OCI-LY7 (cell line): ENCODE measurements at regions not wholly inside any gene's neighbourhood (a gene's known extent, or its start where the extent isn't known, plus 50 kb on each side); places are given as distances from the start of the nearest gene placed in this dataset.

Source experiments
- BruUV-seq: library from RNA; stranded (reverse); fragments of 400-500 nt; replicated peaks from 2 replicates; lab custom pipeline; 2021; lab: Mats Ljungman, UMichigan
- CTCF ChIA-PET: fragments of 300-600 bp; sonication (Branson Sonifier 250); formaldehyde crosslinking; loops from one replicate; lab custom pipeline; 2022; ENCODE audit warnings: antibody characterized with exemption; ENCODE audit not compliant: unreplicated experiment; lab: Charles Lee
- POLR2A ChIA-PET: fragments of 300-600 bp; sonication (Branson Sonifier 250); formaldehyde crosslinking; loops from one replicate; lab custom pipeline; 2022; ENCODE audit warnings: antibody characterized with exemption; lab: Charles Lee
- DNase-seq: peaks from one replicate; pipeline ENCODE4 v3.0.0-alpha.2; 2015; ENCODE audit warnings: low spot score
- H2AFZ ChIP-seq: fragments of 200-600 bp; sonication (generic), shearing (Covaris generic); 2 replicates; pipeline ENCODE4 v1.6.1; 2014; ENCODE audit warnings: mild to moderate bottlenecking, antibody characterized with exemption, low read length, moderate library complexity
- H3K27ac ChIP-seq: fragments of 200-600 bp; sonication (generic); 2 replicates; pipeline ENCODE4 v1.5.1; 2014; ENCODE audit warnings: mixed run types, low read depth, mild to moderate bottlenecking, moderate library complexity, low read length, inconsistent platforms; ENCODE audit not compliant: poor library complexity, severe bottlenecking
- H3K36me3 ChIP-seq: fragments of 200-600 bp; sonication (generic); 2 replicates; pipeline ENCODE4 v1.6.1; 2014; ENCODE audit warnings: mild to moderate bottlenecking, antibody characterized with exemption, low read length, moderate library complexity, mixed read lengths; ENCODE audit not compliant: insufficient read depth
- H3K4me1 ChIP-seq: fragments of 200-600 bp; sonication (generic); 2 replicates; pipeline ENCODE4 v1.5.1; 2014; ENCODE audit warnings: mild to moderate bottlenecking, low read length; ENCODE audit not compliant: insufficient read depth, poor library complexity, severe bottlenecking
- H3K4me2 ChIP-seq: fragments of 200-600 bp; sonication (generic); 2 replicates; pipeline ENCODE4 v1.6.1; 2014; ENCODE audit warnings: mild to moderate bottlenecking, low read length
- H3K4me3 ChIP-seq: fragments of 200-600 bp; sonication (generic); 2 replicates; pipeline ENCODE4 v1.5.1; 2014; ENCODE audit warnings: mild to moderate bottlenecking, low read depth, low read length; ENCODE audit not compliant: poor library complexity, severe bottlenecking
- H3K79me2 ChIP-seq: fragments of 200-600 bp; sonication (generic); 2 replicates; pipeline ENCODE4 v1.6.1; 2016; ENCODE audit warnings: low read depth, mild to moderate bottlenecking, low read length, moderate library complexity, mixed read lengths; ENCODE audit not compliant: insufficient read depth
- H3K9me2 ChIP-seq: fragments of 200-600 bp; sonication (generic); 2 replicates; pipeline ENCODE4 v1.6.1; 2016; ENCODE audit warnings: mild to moderate bottlenecking, low read length, mixed read lengths; ENCODE audit not compliant: insufficient read depth
- H3K9me3 ChIP-seq: fragments of 200-600 bp; sonication (generic); 2 replicates; pipeline ENCODE4 v1.6.1; 2014; ENCODE audit warnings: mild to moderate bottlenecking, mixed run types, low read length, mixed read lengths
- H4K20me1 ChIP-seq: fragments of 200-600 bp; sonication (generic); 2 replicates; pipeline ENCODE4 v1.6.1; 2014; ENCODE audit warnings: mild to moderate bottlenecking, antibody characterized with exemption, low read length, moderate library complexity, mixed read lengths; ENCODE audit not compliant: insufficient read depth
- EZH2phosphoT487 ChIP-seq: fragments of 200-600 bp; sonication (generic); IDR thresholded peaks from 2 replicates; pipeline ENCODE4 v1.6.1; 2018; ENCODE audit warnings: low read depth, borderline replicate concordance, mild to moderate bottlenecking, mixed run types, antibody characterized with exemption, low read length, moderate library complexity, mixed read lengths
- intact Hi-C: fragments of 100-400 bp; cut with micrococcal nuclease; formaldehyde crosslinking; loops from one replicate; pipeline ENCODE4 v1.10.0; 2022; ENCODE audit not compliant: unreplicated experiment
- TF ChIP-seq, protein P1 (sequence below): fragments of 200-600 bp; sonication (generic); conservative IDR thresholded peaks from 2 replicates; pipeline ENCODE4 v1.5.1; 2014; ENCODE audit warnings: mild to moderate bottlenecking, antibody characterized with exemption, low read length, moderate library complexity, mixed read lengths

DNA sequence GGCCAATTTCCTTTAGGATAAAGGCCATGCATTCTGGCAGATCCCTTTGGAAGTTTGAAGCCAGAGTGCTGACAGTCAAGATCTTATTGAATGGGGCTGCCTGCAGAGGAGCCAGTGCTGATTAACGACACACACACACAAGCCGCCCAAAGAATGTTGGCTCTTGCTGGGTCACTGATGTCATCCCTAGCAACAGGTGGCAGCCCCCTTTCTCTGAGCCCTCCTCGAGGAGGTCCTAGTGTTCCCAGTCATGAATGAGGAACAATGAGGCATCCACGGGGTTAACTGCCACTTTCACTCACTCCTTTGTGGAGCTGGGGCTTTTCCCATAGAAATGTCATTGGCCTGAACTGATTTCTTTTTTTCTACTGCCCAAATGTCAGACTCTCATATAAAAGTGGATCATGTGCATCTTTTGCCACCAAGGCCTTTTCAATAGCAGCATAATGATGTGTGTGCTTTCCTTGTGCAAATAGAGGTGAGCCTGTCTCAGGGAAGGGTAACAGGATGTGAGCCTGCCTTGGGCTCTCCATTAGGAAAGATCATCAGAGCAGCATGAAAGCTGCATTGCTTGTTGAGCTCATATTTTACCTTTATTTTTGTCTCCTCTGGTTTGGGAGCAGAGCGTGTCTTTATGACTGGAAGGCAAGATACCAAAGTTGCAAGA is 301.8 kb upstream of the MTNR1B start:
- BruUV-seq: no TSS peak
- H3K4me3 ChIP-seq: no peak overlapping the region
- no peaks in the 10 kb centered on the region for H3K79me2 ChIP-seq
- H3K4me2 ChIP-seq: no peak overlapping the region
- H3K4me1 ChIP-seq: no peaks in the 10 kb centered on the region
- H3K9me3 ChIP-seq: no peaks in the 10 kb centered on the region
- intact Hi-C loops: no loop called here
- TF ChIP-seq, protein P1, sequence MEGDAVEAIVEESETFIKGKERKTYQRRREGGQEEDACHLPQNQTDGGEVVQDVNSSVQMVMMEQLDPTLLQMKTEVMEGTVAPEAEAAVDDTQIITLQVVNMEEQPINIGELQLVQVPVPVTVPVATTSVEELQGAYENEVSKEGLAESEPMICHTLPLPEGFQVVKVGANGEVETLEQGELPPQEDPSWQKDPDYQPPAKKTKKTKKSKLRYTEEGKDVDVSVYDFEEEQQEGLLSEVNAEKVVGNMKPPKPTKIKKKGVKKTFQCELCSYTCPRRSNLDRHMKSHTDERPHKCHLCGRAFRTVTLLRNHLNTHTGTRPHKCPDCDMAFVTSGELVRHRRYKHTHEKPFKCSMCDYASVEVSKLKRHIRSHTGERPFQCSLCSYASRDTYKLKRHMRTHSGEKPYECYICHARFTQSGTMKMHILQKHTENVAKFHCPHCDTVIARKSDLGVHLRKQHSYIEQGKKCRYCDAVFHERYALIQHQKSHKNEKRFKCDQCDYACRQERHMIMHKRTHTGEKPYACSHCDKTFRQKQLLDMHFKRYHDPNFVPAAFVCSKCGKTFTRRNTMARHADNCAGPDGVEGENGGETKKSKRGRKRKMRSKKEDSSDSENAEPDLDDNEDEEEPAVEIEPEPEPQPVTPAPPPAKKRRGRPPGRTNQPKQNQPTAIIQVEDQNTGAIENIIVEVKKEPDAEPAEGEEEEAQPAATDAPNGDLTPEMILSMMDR: no peak
- TF ChIP-seq EZH2phosphoT487: no peak
- no peak overlapping the region for H3K27ac ChIP-seq
- ChIA-PET POLR2A (interaction anchor here (1.0 kb wide), 1 partner anchor 40 kb away, joined by 3 read pairs; no protein-coding TSS in a partner anchor), CTCF (no interaction called here)
- DNase-seq: no peak
- no peaks in the 10 kb centered on the region for H4K20me1 ChIP-seq
- H3K36me3 ChIP-seq: no peaks in the 10 kb centered on the region
- no peaks in the 10 kb centered on the region for H3K9me2 ChIP-seq
- no peak overlapping the region for H2AFZ ChIP-seq

DNA sequence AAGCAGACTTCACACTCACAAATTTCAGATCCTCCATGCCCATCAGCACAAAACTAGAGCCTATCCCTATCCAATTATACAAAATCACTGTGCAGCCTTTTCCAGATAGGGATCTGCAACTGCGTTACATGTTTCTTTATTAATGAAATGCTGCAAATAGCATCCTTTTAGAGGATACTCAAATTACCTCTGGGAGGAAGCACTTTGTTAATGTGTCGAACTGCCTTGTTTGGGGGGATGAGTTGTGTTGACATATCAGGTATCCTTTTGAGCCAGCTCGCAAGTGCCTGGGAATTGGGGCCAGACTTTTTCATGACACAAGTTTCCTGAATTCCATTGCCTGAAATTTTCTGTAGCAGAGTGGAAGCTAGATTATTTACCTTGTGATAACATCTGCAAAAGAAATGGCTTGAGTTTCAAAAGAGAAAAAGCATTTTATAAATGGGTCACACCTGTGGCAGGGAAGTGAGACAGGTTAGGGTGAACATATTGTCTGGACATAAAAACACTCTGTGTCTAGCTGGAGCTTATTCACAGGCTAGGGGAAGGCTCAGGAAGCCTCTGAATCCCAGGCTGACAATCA is 299.1 kb upstream of the MTNR1B start:
- Histone ChIP-seq H3K9me3 (no peaks in the 10 kb centered on the region), H3K4me3 (no peak overlapping the region), H4K20me1 (no peaks in the 10 kb centered on the region), H3K36me3 (no peaks in the 10 kb centered on the region), H3K9me2 (no peaks in the 10 kb centered on the region), H3K79me2 (no peaks in the 10 kb centered on the region), H3K4me2 (no peak overlapping the region), H3K27ac (no peak overlapping the region), H3K4me1 (no peaks in the 10 kb centered on the region), H2AFZ (no peak overlapping the region)
- ChIA-PET POLR2A (no interaction called here), CTCF (no interaction called here)
- DNase-seq: no peak
- intact Hi-C loops: no loop called here
- BruUV-seq: no TSS peak
- TF ChIP-seq EZH2phosphoT487: no peak

DNA sequence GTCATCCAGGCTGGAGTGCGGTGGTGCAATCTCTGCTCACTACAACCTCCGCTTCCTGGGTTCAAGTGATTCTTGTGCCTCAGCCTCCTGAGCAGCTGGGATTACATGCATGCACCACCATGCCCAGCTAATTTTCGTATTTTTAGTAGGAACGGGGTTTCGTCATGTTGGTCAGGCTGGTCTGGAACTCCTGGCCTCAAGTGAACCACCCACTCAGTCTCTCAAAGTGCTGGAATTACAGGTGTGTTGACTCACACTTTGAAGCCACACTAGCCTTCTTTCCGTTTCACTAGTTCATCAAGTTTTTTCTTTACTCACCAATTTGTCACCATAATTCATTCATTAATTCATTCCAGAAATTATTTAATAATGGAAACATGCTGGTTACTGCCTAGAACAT is 298.4 kb upstream of the MTNR1B start:
- DNase-seq: no peak
- no peaks in the 10 kb centered on the region for H4K20me1 ChIP-seq
- H3K9me2 ChIP-seq: no peaks in the 10 kb centered on the region
- H3K9me3 ChIP-seq: no peaks in the 10 kb centered on the region
- intact Hi-C loops: no loop called here
- no peak overlapping the region for H3K4me3 ChIP-seq
- TF ChIP-seq, protein P1: no peak
- TF ChIP-seq EZH2phosphoT487: no peak
- BruUV-seq: no TSS peak
- no peaks in the 10 kb centered on the region for H3K79me2 ChIP-seq
- H3K36me3 ChIP-seq: no peaks in the 10 kb centered on the region
- no peak overlapping the region for H3K27ac ChIP-seq
- H2AFZ ChIP-seq: no peak overlapping the region
- CTCF ChIA-PET: no interaction called here
- POLR2A ChIA-PET: no interaction called here
- no peaks in the 10 kb centered on the region for H3K4me1 ChIP-seq
- H3K4me2 ChIP-seq: no peak overlapping the region
